Neural crest cell (in vitro differentiated cells): ENCODE measurements at regions not wholly inside any gene's neighbourhood (a gene's known extent, or its start where the extent isn't known, plus 50 kb on each side); places are given as distances from the start of the nearest gene placed in this dataset.
A peak's percentile ranks its signal among the peaks of the same experiment; 100 is the strongest.
"Not testable (repeated sequence)": the region's sequence is repeated elsewhere in the genome, so short reads cannot be mapped to it uniquely, and the experiment has no call there.

Experiments
- DNase-seq: peaks from one replicate; pipeline ENCODE4 v3.0.0; 2021; ENCODE audit warnings: low read depth, mixed read lengths, low spot score
- H3K27ac Mint-ChIP-seq: one replicate; pipeline ENCODE4 v1.8.0; 2021; ENCODE audit warnings: mild to moderate bottlenecking, mixed read lengths; ENCODE audit not compliant: unreplicated experiment
- H3K27me3 Mint-ChIP-seq: 2 replicates; pipeline ENCODE4 v1.8.0; 2021; ENCODE audit warnings: low read depth, mild to moderate bottlenecking, mixed read lengths
- H3K36me3 Mint-ChIP-seq: 2 replicates; pipeline ENCODE4 v1.8.0; 2021; ENCODE audit warnings: low read depth, mild to moderate bottlenecking, mixed read lengths
- H3K4me1 Mint-ChIP-seq: 2 replicates; pipeline ENCODE4 v1.8.0; 2021; ENCODE audit warnings: mixed read lengths
- H3K4me3 Mint-ChIP-seq: one replicate; pipeline ENCODE4 v1.8.0; 2021; ENCODE audit warnings: mild to moderate bottlenecking, mixed read lengths
- H3K9me3 Mint-ChIP-seq: 2 replicates; pipeline ENCODE4 v1.8.0; 2021; ENCODE audit warnings: mixed read lengths
- CTCF ChIP-seq: fragments of 200-600 bp; sonication (generic); conservative IDR thresholded peaks from 2 replicates; pipeline ENCODE4 v1.5.0; 2021; ENCODE audit warnings: antibody characterized with exemption, mild to moderate bottlenecking

DNA sequence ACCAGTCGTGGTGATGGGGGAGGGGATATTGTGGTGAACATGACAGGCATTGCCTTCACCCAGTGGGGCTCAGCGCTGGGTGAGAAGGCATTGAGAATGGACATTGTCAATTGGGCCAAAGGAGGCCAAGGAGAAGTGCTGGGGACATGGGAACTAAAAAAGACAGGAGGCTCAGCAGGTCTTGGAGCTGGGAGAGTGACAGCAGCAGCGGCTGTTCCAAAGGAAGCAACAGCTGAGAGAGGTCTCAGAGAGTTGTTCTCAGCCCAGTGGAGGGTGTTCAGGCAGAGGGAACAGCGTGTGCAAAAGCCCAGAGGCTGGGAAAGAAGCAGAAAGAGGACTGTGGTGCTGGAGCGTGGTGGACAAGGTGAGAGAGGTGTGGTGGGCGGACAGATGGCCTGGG lies 56.6 kb upstream of the ASNS start:
- H3K27me3 Mint-ChIP-seq = peaks cover 23% of the 10 kb centered on the region
- H3K9me3 Mint-ChIP-seq, H3K4me1 Mint-ChIP-seq, DNase-seq, H3K36me3 Mint-ChIP-seq, H3K27ac Mint-ChIP-seq: not testable (repeated sequence)
- peak overlapping the region; percentile 41 for H3K4me3 Mint-ChIP-seq

GRCh38 chr7:97927790-97928748 lies 55.9 kb upstream of the ASNS start:
- not testable (repeated sequence) for H3K9me3 Mint-ChIP-seq, H3K4me1 Mint-ChIP-seq, H3K36me3 Mint-ChIP-seq, H3K27ac Mint-ChIP-seq
- Mint-ChIP-seq H3K27me3 (peaks cover 23% of the 10 kb centered on the region), H3K4me3 (peak overlapping the region; percentile 82)
- peak; percentile 84 for TF ChIP-seq CTCF
- DNase-seq = peak; percentile 74
